Panc1 (cell line): ENCODE measurements at regions not wholly inside any gene's neighbourhood (a gene's known extent, or its start where the extent isn't known, plus 50 kb on each side); places are given as distances from the start of the nearest gene placed in this dataset.

Source experiments
- ATAC-seq: fragments of 200-7000 bp; cut with Tn5 transposase; 2 replicates; pipeline ENCODE4 v1.9.1; 2020; ENCODE audit warnings: mild to moderate bottlenecking, moderate library complexity
- BruUV-seq: library from RNA; stranded (reverse); fragments of 400-500 nt; replicated peaks from 2 replicates; lab custom pipeline; 2021; lab: Mats Ljungman, UMichigan
- CTCF ChIA-PET: fragments of 300-600 bp; sonication (Branson Sonifier 250); formaldehyde crosslinking; loops from one replicate; lab custom pipeline; 2022; ENCODE audit warnings: antibody characterized with exemption; lab: Charles Lee
- POLR2A ChIA-PET: fragments of 300-600 bp; sonication (Branson Sonifier 250); formaldehyde crosslinking; loops from one replicate; lab custom pipeline; 2022; ENCODE audit warnings: antibody characterized with exemption; lab: Charles Lee
- DNase-seq: peaks from one replicate; pipeline ENCODE4 v3.0.0-alpha.2; 2010; ENCODE audit warnings: low read depth, low spot score
- H3K27ac ChIP-seq: 2 replicates; pipeline ENCODE4 v1.5.1; 2011; ENCODE audit warnings: mild to moderate bottlenecking, low read length, inconsistent platforms
- H3K27me3 ChIP-seq: fragments of 200-500 bp; sonication (Bioruptor generic); 2 replicates; pipeline ENCODE4 v1.6.0; 2014; ENCODE audit warnings: low read length, inconsistent platforms; ENCODE audit not compliant: control insufficient read depth, insufficient read depth
- H3K36me3 ChIP-seq: fragments of 200-500 bp; sonication (Bioruptor generic); 2 replicates; pipeline ENCODE4 v1.5.1; 2014; ENCODE audit warnings: inconsistent platforms, mild to moderate bottlenecking, low read length, moderate library complexity; ENCODE audit not compliant: control insufficient read depth, insufficient read depth
- H3K4me1 ChIP-seq: 2 replicates; pipeline ENCODE4 v1.5.1; 2011; ENCODE audit warnings: inconsistent platforms, mild to moderate bottlenecking, low read length, moderate library complexity; ENCODE audit not compliant: control insufficient read depth, insufficient read depth
- H3K4me3 ChIP-seq, 2 experiments: 2 replicates each; pipeline ENCODE4 v1.5.1; 2011 to 2012; ENCODE audit warnings: low read depth in 2 of 2, low read length in 2 of 2, mild to moderate bottlenecking in 2 of 2, inconsistent platforms in 1 of 2, moderate library complexity in 1 of 2
- H3K9me3 ChIP-seq: fragments of 200-500 bp; sonication (Bioruptor generic); 2 replicates; pipeline ENCODE4 v1.5.1; 2014; ENCODE audit warnings: low read depth, mild to moderate bottlenecking, inconsistent platforms, low read length, moderate library complexity; ENCODE audit not compliant: control insufficient read depth, insufficient read depth
- CTCF ChIP-seq: fragments of 450-650 bp; IDR thresholded peaks from 2 replicates; pipeline ENCODE4 v1.5.1; 2017; ENCODE audit warnings: mild to moderate bottlenecking
- POLR2AphosphoS5 ChIP-seq: IDR thresholded peaks from 2 replicates; pipeline ENCODE4 v1.6.1; 2012; ENCODE audit warnings: mild to moderate bottlenecking, low read depth, low read length, moderate library complexity
- REST ChIP-seq, 2 experiments: IDR thresholded peaks; 2 replicates each; pipeline ENCODE4 v1.6.1; 2011 to 2012; ENCODE audit warnings: low read depth in 2 of 2, control low read depth in 1 of 2, low read length in 1 of 2, mild to moderate bottlenecking in 1 of 2, moderate library complexity in 1 of 2; ENCODE audit not compliant: insufficient read depth in 1 of 2
- SIN3A ChIP-seq: IDR thresholded peaks from 2 replicates; pipeline ENCODE4 v1.6.1; 2012; ENCODE audit warnings: low read depth, mild to moderate bottlenecking, low read length, moderate library complexity, borderline replicate concordance; ENCODE audit not compliant: insufficient read depth
- TCF7L2 ChIP-seq: IDR thresholded peaks from 2 replicates; pipeline ENCODE4 v1.6.1; 2011; ENCODE audit warnings: mild to moderate bottlenecking, low read depth, low read length, inconsistent platforms
- in situ Hi-C: cut with HindIII; loops from 2 replicates; pipeline ENCODE4 v1.10.0; 2016; ENCODE audit warnings: low sequenced_read_pairs, low pct_unique_long_range_greater_than_20kb
- intact Hi-C: fragments of 100-400 bp; cut with micrococcal nuclease; formaldehyde crosslinking; loops from one replicate; pipeline ENCODE4 v1.10.0; 2022; ENCODE audit not compliant: unreplicated experiment

- TF ChIP-seq POLR2AphosphoS5: no peak
- no peak for TF ChIP-seq SIN3A
- no peak for TF ChIP-seq REST (IDR thresholded peaks at IDR 0.05; ENCODE audit: insufficient read depth in 1 of 2, low read depth in 2 of 2, low read length in 1 of 2)
- TF ChIP-seq CTCF: no peak
- no peak for TF ChIP-seq TCF7L2
- Histone ChIP-seq H3K4me3 (no peak overlapping the region), H3K27me3 (no peaks in the 10 kb centered on the region), H3K4me1 (no peaks in the 10 kb centered on the region), H3K9me3 (no peaks in the 10 kb centered on the region), H3K27ac (no peak overlapping the region), H3K36me3 (no peaks in the 10 kb centered on the region)
- ChIA-PET CTCF (no interaction called here), POLR2A (no interaction called here)
- ATAC-seq (no peak), DNase-seq (no peak)
- no TSS peak for BruUV-seq
- intact Hi-C loops: no loop called here
- in situ Hi-C loops: no loop called here
Observed at GRCh38 chr1:115183721-115184259, 94.5 kb upstream of the TSPAN2 start.

GRCh38 chr1:115183158-115183557, 93.9 kb upstream of the TSPAN2 start:
- DNase-seq (no peak), ATAC-seq (no peak)
- Histone ChIP-seq H3K9me3 (no peaks in the 10 kb centered on the region), H3K27me3 (no peaks in the 10 kb centered on the region), H3K4me1 (no peaks in the 10 kb centered on the region), H3K4me3 (no peak overlapping the region), H3K27ac (no peak overlapping the region), H3K36me3 (no peaks in the 10 kb centered on the region)
- BruUV-seq: no TSS peak
- in situ Hi-C loops: no loop called here
- POLR2A ChIA-PET: no interaction called here
- no peak for TF ChIP-seq TCF7L2
- no peak for TF ChIP-seq REST (IDR thresholded peaks at IDR 0.05; ENCODE audit: insufficient read depth in 1 of 2, low read depth in 2 of 2, low read length in 1 of 2)
- TF ChIP-seq CTCF: peak; percentile 12; the same call in 1 of the 2 replicates
- no peak for TF ChIP-seq SIN3A
- no peak for TF ChIP-seq POLR2AphosphoS5
- intact Hi-C loops: no loop called here
- CTCF ChIA-PET: no interaction called here
